ENCODE measurements at regions not wholly inside any gene's neighbourhood (a gene's known extent, or its start where the extent isn't known, plus 50 kb on each side); places are given as distances from the start of the nearest gene placed in this dataset.
"Not testable (repeated sequence)": the region's sequence is repeated elsewhere in the genome, so short reads cannot be mapped to it uniquely, and the experiment has no call there.

GRCh38 chr14:61160798-61161197 lies 120.3 kb downstream of the TMEM30B start:
- DNase-seq (ENCODE audit: low read depth): no peak

DNA sequence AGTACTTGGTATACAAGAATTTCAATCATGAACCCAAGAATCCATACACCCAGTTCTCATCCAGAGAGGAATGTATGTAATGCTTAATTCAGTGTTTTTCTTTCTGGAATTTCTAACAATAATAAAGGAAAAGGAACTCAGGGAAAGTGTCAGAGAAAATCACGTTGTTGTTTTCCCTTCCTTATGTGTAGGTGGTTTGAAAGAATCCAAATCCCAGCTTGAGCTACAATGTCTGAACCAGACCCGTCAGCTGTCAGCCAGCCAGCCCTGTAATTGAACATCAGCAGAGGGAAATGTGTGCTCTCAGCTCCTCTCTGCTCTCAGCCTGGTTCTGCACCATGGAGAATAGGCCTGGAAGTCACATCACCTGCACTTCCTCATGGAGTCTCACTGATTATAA lies 126.5 kb downstream of the TMEM30B start:
- no peak for DNase-seq (ENCODE audit: low read depth)

- no peak for DNase-seq (ENCODE audit: low read depth)
These were observed 127.1 kb downstream of the TMEM30B start for GRCh38 chr14:61153914-61154545.

- DNase-seq (ENCODE audit: low read depth): no peak
These were observed 127.7 kb downstream of the TMEM30B start for GRCh38 chr14:61153431-61153830.

DNA sequence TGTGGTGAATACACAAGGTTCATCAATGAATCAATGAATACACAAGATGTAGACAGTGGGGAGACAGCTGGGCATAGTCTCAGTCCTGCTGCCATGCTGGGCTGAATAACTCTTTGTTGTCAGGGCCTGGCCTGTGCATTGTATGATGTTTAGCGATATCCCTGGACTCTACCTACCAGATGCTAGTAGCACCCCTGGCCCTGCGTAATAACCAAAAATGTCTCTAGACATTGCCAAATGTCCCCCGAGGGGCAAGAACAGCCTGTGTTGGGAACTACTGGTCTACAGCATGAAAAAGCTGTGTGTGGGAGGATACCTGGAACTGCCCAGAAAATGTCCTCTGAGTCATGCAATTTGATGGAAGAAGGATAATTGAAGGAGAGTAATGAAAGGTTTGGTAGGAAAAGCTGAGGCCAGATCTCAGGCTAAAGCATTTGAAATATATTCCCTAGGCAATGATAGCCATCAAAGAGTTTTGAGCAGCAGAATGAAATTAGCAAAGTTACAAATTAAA lies 128.2 kb downstream of the TMEM30B start:
- DNase-seq (ENCODE audit: low read depth): no peak

DNA sequence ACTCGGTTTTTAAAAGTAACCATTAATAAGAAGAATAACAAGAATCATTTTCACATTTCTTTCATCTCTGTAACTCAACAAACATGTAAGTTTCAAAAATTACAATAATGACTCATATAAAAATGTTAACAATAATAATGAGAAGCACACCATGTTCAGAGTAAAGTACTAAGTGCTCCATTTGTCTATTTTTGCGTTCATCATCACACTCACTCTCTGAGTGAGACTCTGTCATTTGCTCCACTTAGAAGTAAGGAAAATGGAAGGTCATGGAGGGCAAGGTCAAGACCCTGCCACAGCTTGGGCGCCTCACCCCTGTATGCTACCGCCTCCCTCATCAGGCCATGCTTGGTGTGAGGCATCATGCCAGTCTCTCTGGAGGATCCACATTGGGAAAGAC lies 129.9 kb downstream of the TMEM30B start:
- DNase-seq (ENCODE audit: low read depth): no peak

GRCh38 chr14:61150851-61151250 lies 130.3 kb downstream of the TMEM30B start:
- DNase-seq (ENCODE audit: low read depth): no peak

DNA sequence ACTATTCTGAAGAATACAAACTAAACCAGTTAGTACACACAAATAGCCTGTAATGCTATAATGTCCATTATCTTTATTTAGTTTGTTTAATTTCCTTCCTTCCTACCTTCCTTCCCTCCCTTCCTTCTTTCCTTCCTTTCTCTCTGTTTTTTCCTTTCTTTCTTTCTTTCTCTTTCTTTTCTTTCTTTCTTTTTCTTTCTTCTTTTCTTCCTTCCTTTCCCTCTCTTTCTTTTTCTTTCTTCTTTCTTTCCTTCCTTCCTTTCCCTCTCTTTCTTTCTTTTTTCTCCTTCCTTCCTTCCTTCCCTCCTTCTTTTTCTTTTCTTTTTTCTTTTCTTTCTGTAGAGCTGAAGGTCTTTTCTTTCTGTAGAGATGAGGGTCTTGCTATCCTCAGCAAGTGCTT lies 131.2 kb downstream of the TMEM30B start:
- no peak for DNase-seq (ENCODE audit: low read depth)

GRCh38 chr14:61148742-61149350 lies 132.3 kb downstream of the TMEM30B start:
- DNase-seq (ENCODE audit: low read depth): no peak

- no peak for DNase-seq (ENCODE audit: low read depth)
These were observed 133.1 kb downstream of the TMEM30B start for GRCh38 chr14:61147831-61148549.

DNA sequence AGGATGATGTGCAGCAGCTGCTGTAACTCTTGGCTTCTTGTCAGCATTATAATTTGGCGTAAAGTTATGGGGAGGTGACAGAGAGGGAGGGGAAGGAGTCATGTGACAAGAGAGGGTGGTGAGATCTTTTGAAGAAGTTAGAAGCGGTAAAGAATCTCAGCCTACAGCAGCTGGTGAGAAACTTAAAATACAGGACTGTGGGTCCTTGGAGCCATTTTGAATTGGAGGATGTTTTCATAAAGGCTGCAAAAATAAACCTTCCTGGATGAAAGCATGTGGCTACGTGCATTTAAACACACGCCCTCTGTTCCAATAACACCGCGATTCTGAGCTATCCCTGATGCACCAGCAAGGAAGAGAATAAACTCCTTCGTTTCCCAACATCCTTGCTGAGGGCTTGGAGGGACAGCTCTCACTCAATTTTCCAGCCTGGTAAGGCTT lies 133.7 kb downstream of the TMEM30B start:
- DNase-seq (ENCODE audit: low read depth): no peak

GRCh38 chr14:61146899-61147298 lies 134.2 kb downstream of the TMEM30B start:
- DNase-seq (ENCODE audit: low read depth): no peak

GRCh38 chr14:61145903-61146481 lies 135.1 kb downstream of the TMEM30B start:
- DNase-seq (ENCODE audit: low read depth): no peak

- no peak for DNase-seq (ENCODE audit: low read depth)
These were observed 135.9 kb downstream of the TMEM30B start for GRCh38 chr14:61145034-61145902.

DNA sequence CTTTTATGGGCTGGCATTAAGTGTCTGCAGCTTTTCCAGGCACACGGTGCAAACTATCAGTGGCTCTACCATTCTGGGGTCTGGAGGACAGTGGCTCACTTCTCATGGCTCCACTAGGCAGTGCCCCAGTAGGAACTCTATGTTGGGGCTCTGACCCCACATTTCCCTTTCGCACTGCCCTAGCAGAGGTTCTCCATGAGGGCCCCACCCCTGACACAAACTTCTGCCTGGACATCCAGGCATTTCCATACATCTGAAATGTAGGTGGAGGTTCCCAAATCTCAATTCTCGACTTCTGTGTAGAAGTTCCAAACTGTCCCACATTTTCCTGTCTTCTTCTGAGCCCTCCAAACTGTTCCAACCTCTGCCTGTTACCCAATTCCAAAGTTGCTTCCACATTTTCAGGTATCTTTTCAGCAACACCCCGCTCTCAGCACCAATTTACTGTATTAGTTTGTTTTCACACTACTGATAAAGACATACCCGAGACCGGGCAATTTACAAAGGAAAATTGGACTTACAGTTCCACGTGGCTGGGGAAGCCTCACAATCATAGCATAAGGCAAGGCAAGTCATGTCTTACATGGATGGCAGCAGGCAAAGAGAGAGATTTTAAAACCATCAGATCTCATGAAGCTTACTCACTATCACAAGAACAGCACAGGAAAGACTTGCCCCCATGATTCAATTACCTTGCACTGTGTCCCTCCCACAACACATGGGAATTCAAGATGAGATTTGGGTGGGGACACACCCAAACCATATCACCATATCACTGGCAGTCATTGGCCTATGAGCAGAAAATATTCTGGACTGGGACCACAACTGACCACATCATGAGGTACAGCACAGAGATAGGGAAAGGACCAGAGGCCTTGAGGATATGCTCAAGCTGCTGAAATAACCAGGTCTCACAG lies 136.8 kb downstream of the TMEM30B start:
- DNase-seq (ENCODE audit: low read depth): not testable (repeated sequence)

DNA sequence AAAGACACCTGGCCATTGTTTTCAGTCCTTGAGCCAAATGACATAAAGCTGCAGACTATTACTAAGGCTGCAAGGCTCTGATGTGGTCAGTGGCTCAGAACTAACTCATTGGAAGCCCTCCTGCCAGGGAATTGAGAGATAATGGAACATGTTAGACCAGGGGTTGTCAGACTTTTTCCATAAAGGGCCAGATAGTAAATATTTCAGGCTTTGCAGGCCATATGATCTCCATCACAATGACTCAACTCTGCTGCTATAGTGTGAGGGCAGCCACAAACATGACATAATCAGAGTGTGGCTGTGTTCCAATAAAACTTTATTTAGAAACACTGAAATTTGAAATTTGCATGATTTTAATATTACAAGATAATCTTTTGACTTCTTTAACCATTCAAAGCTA lies 140.3 kb downstream of the TMEM30B start:
- DNase-seq (ENCODE audit: low read depth): no peak

- no peak for DNase-seq (ENCODE audit: low read depth)
These were observed 140.9 kb downstream of the TMEM30B start for GRCh38 chr14:61140271-61140670.

- DNase-seq (ENCODE audit: low read depth): no peak
These were observed 142.0 kb downstream of the TMEM30B start for GRCh38 chr14:61139006-61139599.

GRCh38 chr14:61132894-61133293 lies 148.2 kb downstream of the TMEM30B start:
- DNase-seq (ENCODE audit: low read depth): no peak

DNA sequence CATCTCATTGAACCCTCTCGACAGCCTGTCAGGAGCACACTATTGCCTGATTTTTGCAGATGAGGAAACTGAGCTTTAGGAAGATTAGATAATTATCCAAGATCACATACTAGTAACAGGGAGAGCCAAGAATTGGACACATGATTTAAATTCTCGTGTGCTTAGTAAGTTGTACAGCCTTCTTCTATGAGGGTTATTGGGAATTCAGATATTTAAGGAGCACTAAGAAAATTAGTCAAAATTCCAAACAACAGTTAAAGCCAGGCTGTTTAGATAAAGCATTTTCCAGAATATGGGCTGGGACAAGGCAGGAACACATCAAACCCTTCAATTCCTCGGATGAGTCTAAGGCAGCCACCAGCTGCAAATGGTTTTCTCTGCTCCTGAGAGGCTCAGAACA lies 148.8 kb downstream of the TMEM30B start:
- DNase-seq (ENCODE audit: low read depth): no peak
